NB4 (cell line): ENCODE measurements at regions not wholly inside any gene's neighbourhood (a gene's known extent, or its start where the extent isn't known, plus 50 kb on each side); places are given as distances from the start of the nearest gene placed in this dataset.

ENCODE experiments used
- CTCF ChIP-seq: IDR thresholded peaks from one replicate; pipeline ENCODE4 v1.5.1; 2012; ENCODE audit warnings: low read depth, low read length
- MAX ChIP-seq: IDR thresholded peaks from 2 replicates; pipeline ENCODE4 v1.6.1; 2011; ENCODE audit warnings: low read depth, low read length
- MYC ChIP-seq: IDR thresholded peaks from 2 replicates; pipeline ENCODE4 v1.6.1; 2011; ENCODE audit warnings: low read depth, low read length
- POLR2A ChIP-seq: IDR thresholded peaks from 2 replicates; pipeline ENCODE4 v1.6.1; 2011; ENCODE audit warnings: mild to moderate bottlenecking; ENCODE audit not compliant: insufficient read length; ENCODE audit errors: extremely low read depth

GRCh38 chr16:11402745-11403533 is 57.7 kb downstream of the RMI2 start:
- no peak for TF ChIP-seq CTCF
- no peak for TF ChIP-seq POLR2A
- TF ChIP-seq MAX, result no peak
- TF ChIP-seq MYC, result no peak
